ENCODE measurements at regions not wholly inside any gene's neighbourhood (a gene's known extent, or its start where the extent isn't known, plus 50 kb on each side); places are given as distances from the start of the nearest gene placed in this dataset.

- no peak overlapping the region for H3K23ac ChIP-seq (ENCODE audit: insufficient read length)
- H4K20me1 ChIP-seq (replicated peaks in 1 of 2; ENCODE audit: control insufficient read depth in 1 of 2, insufficient read depth in 2 of 2, low read length in 2 of 2), result no peaks in the 10 kb centered on the region
- H4K91ac ChIP-seq (replicated peaks; ENCODE audit: insufficient read length, low read length), result no peak overlapping the region
- no peak overlapping the region for H3K4me2 ChIP-seq (ENCODE audit: insufficient read depth in 1 of 2, low read depth in 2 of 2, low read length in 2 of 2)
- H3K23me2 ChIP-seq (ENCODE audit: low read depth, low read length), result no peaks in the 10 kb centered on the region
- H3K27me3 ChIP-seq (replicated peaks in 1 of 4; ENCODE audit: control insufficient read depth in 3 of 4, extremely low read depth in 1 of 4, insufficient read depth in 3 of 4, low read length in 3 of 4), result no peaks in the 10 kb centered on the region
- no peak overlapping the region for H2AK5ac ChIP-seq (ENCODE audit: low read depth, low read length)
- H3K27ac ChIP-seq (ENCODE audit: low read depth, low read length), result no peak overlapping the region
- no peak overlapping the region for H3K14ac ChIP-seq (ENCODE audit: insufficient read length)
- H3K4ac ChIP-seq (replicated peaks; ENCODE audit: insufficient read length, low read depth, low read length), result no peak overlapping the region
- no peak overlapping the region for H2BK120ac ChIP-seq (replicated peaks; ENCODE audit: low read depth, low read length)
- TF ChIP-seq SP4 (IDR thresholded peaks at IDR 0.05; ENCODE audit: low read length) (no peak), TEAD4 (IDR thresholded peaks at IDR 0.05; ENCODE audit: low read depth, low read length) (no peak), SRF (IDR thresholded peaks at IDR 0.05; ENCODE audit: low read depth, low read length) (no peak), SIX5 (IDR thresholded peaks at IDR 0.05; ENCODE audit: low read depth, low read length) (no peak), CBX5 (IDR thresholded peaks at IDR 0.05; ENCODE audit: low read depth, low read length) (no peak), BRCA1 (IDR thresholded peaks at IDR 0.05; ENCODE audit: low read depth, low read length) (no peak), JUND (IDR thresholded peaks at IDR 0.05; ENCODE audit: low read length) (no peak), JUN (IDR thresholded peaks at IDR 0.05; ENCODE audit: low read depth, low read length) (no peak), SIN3A (conservative IDR thresholded peaks at IDR 0.05 in 1 of 2, IDR thresholded peaks at IDR 0.05 in 1 of 2; ENCODE audit: low read depth in 1 of 2, low read length in 2 of 2) (no peak), EGR1 (IDR thresholded peaks at IDR 0.05; ENCODE audit: borderline replicate concordance, low read depth, low read length) (no peak), CEBPB (IDR thresholded peaks at IDR 0.05; ENCODE audit: low read depth, low read length) (no peak), RXRA (IDR thresholded peaks at IDR 0.05; ENCODE audit: insufficient read depth, low read depth, low read length) (no peak), NANOG (IDR thresholded peaks at IDR 0.05; ENCODE audit: insufficient read depth, low read depth, low read length, poor library complexity, severe bottlenecking) (no peak), EZH2 (IDR thresholded peaks at IDR 0.05; ENCODE audit: low read depth, low read length, severe bottlenecking) (no peak)
- no peak overlapping the region for H2AFZ ChIP-seq (ENCODE audit: low read length)
- no peak overlapping the region for H4K8ac ChIP-seq (ENCODE audit: extremely low read depth, insufficient read depth, low read length)
- no peak overlapping the region for H3K18ac ChIP-seq (ENCODE audit: extremely low read depth, low read length)
- FAIRE-seq (no peak), DNase-seq (ENCODE audit: low read depth in 1 of 2, low spot score in 2 of 2) (peak in 1 of 2 experiments; percentile 23)
- no peak overlapping the region for H3K9ac ChIP-seq (replicated peaks in 1 of 4; ENCODE audit: extremely low read depth in 1 of 4, low read depth in 3 of 4, low read length in 3 of 4)
- H2BK20ac ChIP-seq (ENCODE audit: low read length), result no peak overlapping the region
- no peaks in the 10 kb centered on the region for H3K36me3 ChIP-seq (ENCODE audit: control insufficient read depth in 2 of 4, insufficient read depth in 4 of 4, low read length in 3 of 4)
- no peaks in the 10 kb centered on the region for H3K9me3 ChIP-seq (ENCODE audit: insufficient read depth in 2 of 2, low read depth in 1 of 2, low read length in 1 of 2)
- H3K4me1 ChIP-seq (replicated peaks in 1 of 4; ENCODE audit: control insufficient read depth in 3 of 4, insufficient read depth in 4 of 4, low read length in 3 of 4), result peaks cover 0 to 4% (median under 1%) of the 10 kb centered on the region in 4 experiments; a peak in 3 of 7 replicates
- ChIA-PET POLR2A (ENCODE audit: partially characterized antibody) (no interaction called here), CTCF (ENCODE audit: partially characterized antibody) (interaction anchor here (1.8 kb wide), 1 partner anchor 139 kb away, joined by 8 read pairs; no protein-coding TSS in a partner anchor)
- no peak overlapping the region for H4K5ac ChIP-seq (ENCODE audit: insufficient read length, low read depth, low read length)
- H3K79me2 ChIP-seq (ENCODE audit: control insufficient read depth in 1 of 2, insufficient read depth in 2 of 2, low read length in 2 of 2), result no peaks in the 10 kb centered on the region
- no peak overlapping the region for H3K4me3 ChIP-seq (ENCODE audit: extremely low read depth in 1 of 4, insufficient read depth in 2 of 4, low read depth in 3 of 4, low read length in 4 of 4)
- WGBS, 2 experiments (ENCODE audit: extremely low coverage in 1 of 2, insufficient coverage in 1 of 2, insufficient read length in 1 of 2, insufficient replicate concordance in 2 of 2, low coverage in 1 of 2, low lambda C conversion rate in 2 of 2, missing lambda C conversion rate in 1 of 2), result 98% methylated on average over 6 of the region's 6 CpGs; no CpG with 5 or more reads in 1 of the 2 experiments
- H2BK15ac ChIP-seq (ENCODE audit: low read length), result no peak overlapping the region
- no peak overlapping the region for H2BK12ac ChIP-seq (ENCODE audit: low read depth, low read length)
- H2BK5ac ChIP-seq (ENCODE audit: low read depth, low read length), result no peak overlapping the region
- no peak overlapping the region for H3K56ac ChIP-seq (replicated peaks; ENCODE audit: insufficient read length, low read depth, low read length)
- no peaks in the 10 kb centered on the region for H3K79me1 ChIP-seq (ENCODE audit: low read depth, low read length)
Observed at GRCh38 chr5:174177976-174178605, 132.6 kb downstream of the NSG2 start.
